HCT116 (cell line): ENCODE measurements at regions not wholly inside any gene's neighbourhood (a gene's known extent, or its start where the extent isn't known, plus 50 kb on each side); places are given as distances from the start of the nearest gene placed in this dataset.

Source experiments
- CBX3 ChIP-seq: IDR thresholded peaks from 2 replicates; pipeline ENCODE4 v1.6.1; 2012; ENCODE audit warnings: low read depth
- CEBPB ChIP-seq: IDR thresholded peaks from 2 replicates; pipeline ENCODE4 v1.6.1; 2012; ENCODE audit warnings: low read depth
- CTCF ChIP-seq, 3 experiments: fragments of 200-600 bp in 1 of 3; sonication (generic) in 1 of 3; IDR thresholded peaks in 2 of 3; conservative IDR thresholded peaks in 1 of 3; 2 replicates each; pipeline ENCODE4 v1.5.1; 2012 to 2017; ENCODE audit warnings: low read depth in 2 of 3, low read length in 2 of 3, antibody characterized with exemption in 1 of 3, borderline replicate concordance in 1 of 3, control low read depth in 1 of 3, mild to moderate bottlenecking in 1 of 3, mixed read lengths in 1 of 3, mixed run types in 1 of 3, moderate library complexity in 1 of 3; ENCODE audit not compliant: insufficient read depth in 1 of 3
- ELF1 ChIP-seq: IDR thresholded peaks from 2 replicates; pipeline ENCODE4 v1.6.1; 2012; ENCODE audit warnings: low read depth, borderline replicate concordance
- EZH2 ChIP-seq: fragments of 200-600 bp; sonication (generic); IDR thresholded peaks from 2 replicates; pipeline ENCODE4 v1.6.1; 2017; ENCODE audit warnings: antibody characterized with exemption, mixed run types
- EZH2phosphoT487 ChIP-seq: fragments of 200-600 bp; IDR thresholded peaks from 2 replicates; pipeline ENCODE4 v1.6.1; 2018; ENCODE audit warnings: antibody characterized with exemption, borderline replicate concordance
- POLR2A ChIP-seq: IDR thresholded peaks from 2 replicates; pipeline ENCODE4 v1.7.0; 2011; ENCODE audit warnings: borderline replicate concordance; ENCODE audit not compliant: insufficient read depth, insufficient read length; ENCODE audit errors: extremely low read depth
- POLR2AphosphoS5 ChIP-seq: IDR thresholded peaks from 2 replicates; pipeline ENCODE4 v1.6.1; 2011; ENCODE audit warnings: mild to moderate bottlenecking, low read depth, low read length, moderate library complexity
- REST ChIP-seq: IDR thresholded peaks from 2 replicates; pipeline ENCODE4 v1.6.1; 2012; ENCODE audit warnings: low read depth
- TCF7L2 ChIP-seq: IDR thresholded peaks from 2 replicates; pipeline ENCODE4 v1.7.0; 2011; ENCODE audit warnings: borderline replicate concordance, inconsistent platforms; ENCODE audit not compliant: insufficient read depth, insufficient read length; ENCODE audit errors: extremely low read depth
- ZNF274 ChIP-seq: fragments of 200-500 bp; sonication (Bioruptor generic); IDR thresholded peaks from 2 replicates; pipeline ENCODE4 v1.6.1; 2014; ENCODE audit warnings: mild to moderate bottlenecking, low read depth, low read length, inconsistent platforms
- TF ChIP-seq, protein P1 (sequence below): IDR thresholded peaks from 2 replicates; pipeline ENCODE4 v1.6.1; 2012
- TF ChIP-seq, protein P2 (sequence below): IDR thresholded peaks from 2 replicates; pipeline ENCODE4 v1.6.1; 2011; ENCODE audit warnings: mild to moderate bottlenecking, low read length, moderate library complexity; ENCODE audit not compliant: insufficient replicate concordance; ENCODE audit errors: extremely low read depth
- TF ChIP-seq, protein P3 (sequence below): IDR thresholded peaks from 2 replicates; pipeline ENCODE4 v1.6.1; 2012

DNA sequence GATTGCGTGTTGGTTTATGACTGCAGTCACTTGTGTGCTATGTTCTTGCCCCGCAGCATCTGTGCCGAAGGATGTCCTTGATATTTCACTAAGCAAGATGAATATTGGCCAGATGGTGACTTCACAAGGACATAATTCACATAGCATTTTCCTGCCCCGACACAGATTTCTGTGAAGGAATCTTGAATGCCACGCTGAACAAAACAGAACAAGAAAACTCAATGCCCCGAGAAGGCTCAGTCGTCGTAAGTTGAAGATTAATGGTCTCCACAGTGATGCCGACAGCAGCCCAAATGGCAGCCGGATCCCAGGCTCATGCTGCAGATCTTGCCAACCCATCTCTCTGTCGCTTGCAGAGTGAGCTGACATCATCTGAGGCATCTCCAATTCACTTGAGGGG lies 145.9 kb downstream of the CPEB2 start:
- TF ChIP-seq ZNF274 (no peak), POLR2A (no peak), REST (no peak), EZH2phosphoT487 (no peak), CEBPB (no peak), EZH2 (no peak), CTCF (IDR thresholded peaks at IDR 0.05 in 2 of 3, conservative IDR thresholded peaks at IDR 0.05 in 1 of 3; ENCODE audit: borderline replicate concordance in 1 of 3, insufficient read depth in 1 of 3, low read depth in 2 of 3, low read length in 2 of 3) (no peak), TCF7L2 (no peak), POLR2AphosphoS5 (no peak), ELF1 (no peak), CBX3 (no peak)
- TF ChIP-seq, protein P1, sequence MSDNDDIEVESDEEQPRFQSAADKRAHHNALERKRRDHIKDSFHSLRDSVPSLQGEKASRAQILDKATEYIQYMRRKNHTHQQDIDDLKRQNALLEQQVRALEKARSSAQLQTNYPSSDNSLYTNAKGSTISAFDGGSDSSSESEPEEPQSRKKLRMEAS: no peak
- TF ChIP-seq, protein P2, sequence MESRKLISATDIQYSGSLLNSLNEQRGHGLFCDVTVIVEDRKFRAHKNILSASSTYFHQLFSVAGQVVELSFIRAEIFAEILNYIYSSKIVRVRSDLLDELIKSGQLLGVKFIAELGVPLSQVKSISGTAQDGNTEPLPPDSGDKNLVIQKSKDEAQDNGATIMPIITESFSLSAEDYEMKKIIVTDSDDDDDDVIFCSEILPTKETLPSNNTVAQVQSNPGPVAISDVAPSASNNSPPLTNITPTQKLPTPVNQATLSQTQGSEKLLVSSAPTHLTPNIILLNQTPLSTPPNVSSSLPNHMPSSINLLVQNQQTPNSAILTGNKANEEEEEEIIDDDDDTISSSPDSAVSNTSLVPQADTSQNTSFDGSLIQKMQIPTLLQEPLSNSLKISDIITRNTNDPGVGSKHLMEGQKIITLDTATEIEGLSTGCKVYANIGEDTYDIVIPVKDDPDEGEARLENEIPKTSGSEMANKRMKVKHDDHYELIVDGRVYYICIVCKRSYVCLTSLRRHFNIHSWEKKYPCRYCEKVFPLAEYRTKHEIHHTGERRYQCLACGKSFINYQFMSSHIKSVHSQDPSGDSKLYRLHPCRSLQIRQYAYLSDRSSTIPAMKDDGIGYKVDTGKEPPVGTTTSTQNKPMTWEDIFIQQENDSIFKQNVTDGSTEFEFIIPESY: no peak
- TF ChIP-seq, protein P3, sequence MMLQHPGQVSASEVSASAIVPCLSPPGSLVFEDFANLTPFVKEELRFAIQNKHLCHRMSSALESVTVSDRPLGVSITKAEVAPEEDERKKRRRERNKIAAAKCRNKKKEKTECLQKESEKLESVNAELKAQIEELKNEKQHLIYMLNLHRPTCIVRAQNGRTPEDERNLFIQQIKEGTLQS: no peak
